ENCODE measurements at regions not wholly inside any gene's neighbourhood (a gene's known extent, or its start where the extent isn't known, plus 50 kb on each side); places are given as distances from the start of the nearest gene placed in this dataset.
"Not testable (repeated sequence)": the region's sequence is repeated elsewhere in the genome, so short reads cannot be mapped to it uniquely, and the experiment has no call there.

- no peak for DNase-seq
Measured at GRCh38 chr4:79551555-79551954, 143.5 kb upstream of the GK2 start.

- no peak for DNase-seq
Measured at GRCh38 chr4:79547851-79548250, 139.8 kb upstream of the GK2 start.

GRCh38 chr4:79545292-79545691 lies 137.3 kb upstream of the GK2 start:
- not testable (repeated sequence) for DNase-seq

GRCh38 chr4:79540143-79540542 lies 132.1 kb upstream of the GK2 start:
- no peak for DNase-seq

- DNase-seq: no peak
Measured at GRCh38 chr4:79535516-79535915, 127.5 kb upstream of the GK2 start.

- DNase-seq: no peak
Measured at GRCh38 chr4:79528241-79528706, 120.2 kb upstream of the GK2 start.

GRCh38 chr4:79526641-79527565 lies 118.9 kb upstream of the GK2 start:
- no peak for DNase-seq

GRCh38 chr4:79516114-79516513 lies 108.1 kb upstream of the GK2 start:
- no peak for DNase-seq

- no peak for DNase-seq
Measured at GRCh38 chr4:79514621-79515329, 106.7 kb upstream of the GK2 start.

- no peak for DNase-seq
Measured at GRCh38 chr4:79513576-79513975, 105.5 kb upstream of the GK2 start.

- no peak for DNase-seq
Measured at GRCh38 chr4:79512363-79512762, 104.3 kb upstream of the GK2 start.

- no peak for DNase-seq
Measured at GRCh38 chr4:79502081-79502480, 94.1 kb upstream of the GK2 start.

- DNase-seq: peak; percentile 9 to 16
Measured at GRCh38 chr4:79498282-79498681, 90.3 kb upstream of the GK2 start.

- DNase-seq: no peak
Measured at GRCh38 chr4:79497001-79497400, 89.0 kb upstream of the GK2 start.

GRCh38 chr4:79495447-79495846 lies 87.4 kb upstream of the GK2 start:
- DNase-seq: no peak

- no peak for DNase-seq
Measured at GRCh38 chr4:79492148-79492547, 84.1 kb upstream of the GK2 start.

- DNase-seq: no peak
Measured at GRCh38 chr4:79489506-79489905, 81.5 kb upstream of the GK2 start.

GRCh38 chr4:79476196-79476595 lies 68.2 kb upstream of the GK2 start:
- no peak for DNase-seq

- DNase-seq: no peak
Measured at GRCh38 chr4:79473439-79473724, 65.4 kb upstream of the GK2 start.

- DNase-seq: no peak
Measured at GRCh38 chr4:79472693-79473438, 64.8 kb upstream of the GK2 start.

GRCh38 chr4:79472036-79472435 lies 64.0 kb upstream of the GK2 start:
- no peak for DNase-seq

GRCh38 chr4:79471309-79471708 lies 63.3 kb upstream of the GK2 start:
- no peak for DNase-seq

Measured in right lung (tissue), 2 donors.